ENCODE measurements at regions not wholly inside any gene's neighbourhood (a gene's known extent, or its start where the extent isn't known, plus 50 kb on each side); places are given as distances from the start of the nearest gene placed in this dataset.

- TF ChIP-seq HNRNPLL (IDR thresholded peaks at IDR 0.05; ENCODE audit: low read depth, low read length, poor library complexity, severe bottlenecking) (no peak), EGR1 (conservative IDR thresholded peaks at IDR 0.05) (peak; percentile 88), RERE (CRISPR knock-in tag; IDR thresholded peaks at IDR 0.05; ENCODE audit: borderline replicate concordance) (no peak), C11orf30 (IDR thresholded peaks at IDR 0.05; ENCODE audit: low read depth) (peak; percentile 32), GATA2 (CRISPR knock-in tag; IDR thresholded peaks at IDR 0.05) (peak; percentile 89), TEAD4 (IDR thresholded peaks at IDR 0.05; ENCODE audit: low read length) (peak; percentile 87), TEAD4 (CRISPR knock-in tag; IDR thresholded peaks at IDR 0.05; ENCODE audit: borderline replicate concordance) (no peak), SP2 (IDR thresholded peaks at IDR 0.05; ENCODE audit: extremely low read depth, low read depth, low read length, poor library complexity, severe bottlenecking) (no peak), CTCF (IDR thresholded peaks at IDR 0.05 in 2 of 3, conservative IDR thresholded peaks at IDR 0.05 in 1 of 3; ENCODE audit: insufficient read depth in 2 of 3, low read depth in 1 of 3, low read length in 3 of 3) (0 out of 6 replicates have a peak, but pooled peaks of 1 of the 3 experiments have one; percentile 3), TRIM25 (IDR thresholded peaks at IDR 0.05; ENCODE audit: borderline replicate concordance) (no peak), KLF6 (CRISPR knock-in tag; IDR thresholded peaks at IDR 0.05; ENCODE audit: borderline replicate concordance) (no peak; the same call in 1 of the 2 replicates), HDAC2 (IDR thresholded peaks at IDR 0.05) (peak; percentile 79), ELF1 (tag; IDR thresholded peaks at IDR 0.05) (peak; percentile 51; the same call in 1 of the 2 replicates), RAD51 (IDR thresholded peaks at IDR 0.05; ENCODE audit: borderline replicate concordance, low read depth) (peak; percentile 79; the same call in 1 of the 2 replicates), ZNF445 (CRISPR knock-in tag; IDR thresholded peaks at IDR 0.05; ENCODE audit: low read depth) (no peak; the same call in 1 of the 2 replicates)
These were observed 256.3 kb upstream of the IRF2BP2 start (continued) for GRCh38 chr1:234866007-234866866.

Data from K562 (cell line).